B cell (primary cell): ENCODE measurements at regions not wholly inside any gene's neighbourhood (a gene's known extent, or its start where the extent isn't known, plus 50 kb on each side); places are given as distances from the start of the nearest gene placed in this dataset.

Experiments
- CTCF ChIP-seq: fragments of 200-600 bp; IDR thresholded peaks from one replicate; pipeline ENCODE4 v1.8.0; 2022; ENCODE audit warnings: antibody characterized with exemption, mild to moderate bottlenecking
- EZH2 ChIP-seq: IDR thresholded peaks from 2 replicates; pipeline ENCODE4 v1.6.1; 2012; ENCODE audit warnings: borderline replicate concordance, low read depth, mild to moderate bottlenecking, moderate library complexity, low read length; ENCODE audit not compliant: insufficient read depth, poor library complexity, severe bottlenecking

- no peak for TF ChIP-seq CTCF
- TF ChIP-seq EZH2 = no peak
These were observed 406.8 kb upstream of the ZNF608 start for GRCh38 chr5:125153231-125153630.
